SK-N-SH (cell line): ENCODE measurements at regions not wholly inside any gene's neighbourhood (a gene's known extent, or its start where the extent isn't known, plus 50 kb on each side); places are given as distances from the start of the nearest gene placed in this dataset.

ENCODE experiments used
- CTCF ChIA-PET: fragments of 300-600, 350-600 bp; formaldehyde crosslinking; extraction: SDS; loops from one replicate; lab custom pipeline; 2021; lab: Yijun Ruan, JAX
- POLR2A ChIA-PET: fragments of 350-600 bp; sonication (Branson Sonifier 250); formaldehyde crosslinking; extraction: SDS; loops from one replicate; lab custom pipeline; 2020; ENCODE audit warnings: antibody characterized with exemption, inconsistent platforms; lab: Yijun Ruan, JAX
- DNase-seq: peaks from one replicate; pipeline ENCODE4 v3.0.0; 2012
- H2AFZ ChIP-seq: fragments of 200-600 bp; sonication (generic); 2 replicates; pipeline ENCODE4 v1.8.1; 2016; ENCODE audit warnings: antibody characterized with exemption, mild to moderate bottlenecking, low read depth
- H3F3A ChIP-seq: fragments of 200-600 bp; sonication (generic); replicated peaks from 2 replicates; pipeline ENCODE3; 2016; ENCODE audit warnings: antibody characterized with exemption, mild to moderate bottlenecking; ENCODE audit not compliant: insufficient read depth
- H3K27ac ChIP-seq, 2 experiments: fragments of 200-500 bp in 1 of 2; fragments of 200-600 bp in 1 of 2; sonication (Bioruptor generic) in 1 of 2; sonication (generic), shearing (Covaris generic) in 1 of 2; 2 replicates each; pipeline versions ENCODE4 v1.5.1 to v1.6.1; 2014 to 2016; ENCODE audit warnings: low read depth in 2 of 2, inconsistent platforms in 1 of 2, low read length in 1 of 2, mild to moderate bottlenecking in 1 of 2, mixed read lengths in 1 of 2
- H3K27me3 ChIP-seq: fragments of 200-600 bp; sonication (generic), shearing (Covaris generic); 2 replicates; pipeline ENCODE4 v1.6.1; 2016; ENCODE audit warnings: mixed run types; ENCODE audit not compliant: insufficient read depth
- H3K36me3 ChIP-seq, 2 experiments: fragments of 200-500 bp in 1 of 2; fragments of 200-600 bp in 1 of 2; sonication (Bioruptor generic) in 1 of 2; sonication (generic) in 1 of 2; replicated peaks in 1 of 2; 2 replicates each; pipeline versions ENCODE3 to v1.5.1; 2014 to 2016; ENCODE audit warnings: low read length in 1 of 2, mild to moderate bottlenecking in 1 of 2; ENCODE audit not compliant: insufficient read depth in 2 of 2, control insufficient read depth in 1 of 2
- H3K4me1 ChIP-seq, 2 experiments: fragments of 200-500 bp in 1 of 2; fragments of 200-600 bp in 1 of 2; sonication (Bioruptor generic) in 1 of 2; sonication (generic), shearing (Covaris generic) in 1 of 2; 2 replicates each; pipeline versions ENCODE4 v1.5.1 to v1.6.1; 2014 to 2016; ENCODE audit warnings: low read depth in 1 of 2, low read length in 1 of 2, mixed run types in 1 of 2; ENCODE audit not compliant: insufficient read depth in 2 of 2, control insufficient read depth in 1 of 2
- H3K4me2 ChIP-seq: fragments of 200-600 bp; sonication (generic), shearing (Covaris generic); 2 replicates; pipeline ENCODE4 v1.6.1; 2017; ENCODE audit warnings: mixed run types
- H3K4me3 ChIP-seq, 2 experiments: fragments of 200-500 bp in 1 of 2; fragments of 200-600 bp in 1 of 2; sonication (Bioruptor generic) in 1 of 2; sonication (generic), shearing (Covaris generic) in 1 of 2; 2 replicates each; pipeline versions ENCODE4 v1.5.1 to v1.8.1; 2014 to 2016; ENCODE audit warnings: low read depth in 2 of 2, inconsistent platforms in 1 of 2, low read length in 1 of 2, mild to moderate bottlenecking in 1 of 2, mixed read lengths in 1 of 2, moderate library complexity in 1 of 2
- H3K79me2 ChIP-seq: fragments of 200-600 bp; sonication (generic); 2 replicates; pipeline ENCODE4 v1.8.1; 2017; ENCODE audit warnings: mild to moderate bottlenecking; ENCODE audit not compliant: insufficient read depth
- H3K9ac ChIP-seq: fragments of 200-600 bp; sonication (generic); 2 replicates; pipeline ENCODE4 v1.6.1; 2017; ENCODE audit warnings: mixed run types
- H3K9me2 ChIP-seq: fragments of 200-600 bp; sonication (generic); 2 replicates; pipeline ENCODE4 v1.6.1; 2017; ENCODE audit warnings: mixed run types
- H3K9me3 ChIP-seq: fragments of 200-600 bp; sonication (generic); 2 replicates; pipeline ENCODE4 v1.6.1; 2017; ENCODE audit warnings: mixed run types, mild to moderate bottlenecking, moderate library complexity
- H4K20me1 ChIP-seq: fragments of 200-600 bp; sonication (generic); 2 replicates; pipeline ENCODE4 v1.6.1; 2017; ENCODE audit warnings: mild to moderate bottlenecking, mixed run types; ENCODE audit not compliant: insufficient read depth
- CHD2 ChIP-seq: fragments of 150-350 bp; IDR thresholded peaks from 2 replicates; pipeline ENCODE4 v1.6.1; 2018; ENCODE audit warnings: low read length; ENCODE audit not compliant: partially characterized antibody
- CTCF ChIP-seq: fragments of 200-600 bp; sonication (generic); IDR thresholded peaks from 2 replicates; pipeline ENCODE4 v1.6.1; 2017; ENCODE audit warnings: antibody characterized with exemption, mild to moderate bottlenecking, moderate library complexity
- EP300 ChIP-seq, 2 experiments: IDR thresholded peaks; 2 replicates each; pipeline versions ENCODE4 v1.4.0 to v1.6.1; 2012; ENCODE audit warnings: borderline replicate concordance in 1 of 2, low read depth in 1 of 2, low read length in 1 of 2
- FOSL2 ChIP-seq: IDR thresholded peaks from 2 replicates; pipeline ENCODE4 v1.4.0; 2012; ENCODE audit warnings: low read depth, mild to moderate bottlenecking, moderate library complexity, borderline replicate concordance
- FOXJ3 ChIP-seq: sonication (generic); formaldehyde crosslinking; IDR thresholded peaks from 2 replicates; pipeline ENCODE4 v1.5.1; 2020; ENCODE audit warnings: mild to moderate bottlenecking, missing genetic modification reagents
- FOXM1 ChIP-seq: IDR thresholded peaks from 2 replicates; pipeline ENCODE4 v1.4.0; 2012; ENCODE audit warnings: low read depth, mild to moderate bottlenecking
- GABPA ChIP-seq: IDR thresholded peaks from 2 replicates; pipeline ENCODE4 v1.4.0; 2012; ENCODE audit warnings: low read depth, mild to moderate bottlenecking
- GATA2 ChIP-seq: sonication (generic); formaldehyde crosslinking; IDR thresholded peaks from 2 replicates; pipeline ENCODE4 v1.5.0; 2020; ENCODE audit warnings: mild to moderate bottlenecking, missing genetic modification reagents
- MAX ChIP-seq: IDR thresholded peaks from 2 replicates; pipeline ENCODE4 v1.4.0; 2012; ENCODE audit warnings: low read depth
- NRF1 ChIP-seq: IDR thresholded peaks from 2 replicates; pipeline ENCODE4 v1.6.1; 2012; ENCODE audit warnings: low read depth, mild to moderate bottlenecking, low read length
- RAD21 ChIP-seq: IDR thresholded peaks from 2 replicates; pipeline ENCODE4 v1.6.1; 2012; ENCODE audit warnings: mild to moderate bottlenecking, low read length
- RCOR1 ChIP-seq: fragments of 150-350 bp; IDR thresholded peaks from 2 replicates; pipeline ENCODE4 v1.6.1; 2017; ENCODE audit warnings: antibody characterized with exemption, low read length
- REST ChIP-seq: IDR thresholded peaks from 2 replicates; pipeline ENCODE4 v1.6.1; 2012; ENCODE audit warnings: mild to moderate bottlenecking, low read depth, low read length, moderate library complexity
- RXRA ChIP-seq: IDR thresholded peaks from 2 replicates; pipeline ENCODE4 v1.4.0; 2012; ENCODE audit warnings: low read depth, mild to moderate bottlenecking, borderline replicate concordance
- SIN3A ChIP-seq: IDR thresholded peaks from 2 replicates; pipeline ENCODE4 v1.6.1; 2012; ENCODE audit warnings: low read depth, mild to moderate bottlenecking, low read length, moderate library complexity, borderline replicate concordance
- TAF1 ChIP-seq: IDR thresholded peaks from 2 replicates; pipeline ENCODE4 v1.6.1; 2012; ENCODE audit warnings: low read depth, mild to moderate bottlenecking, low read length, moderate library complexity, borderline replicate concordance
- TCF12 ChIP-seq: IDR thresholded peaks from 2 replicates; pipeline ENCODE4 v1.4.0; 2012
- ZBTB33 ChIP-seq: IDR thresholded peaks from 2 replicates; pipeline ENCODE4 v1.4.0; 2012; ENCODE audit warnings: low read depth, borderline replicate concordance
- WGBS: methylation state at CpG from one replicate; pipeline ENCODE4 v1.1.6; 2017; ENCODE audit warnings: low lambda C conversion rate; 5-methylcytosine and 5-hydroxymethylcytosine counted together

- peaks cover 11% of the 10 kb centered on the region for H3F3A ChIP-seq
- ChIA-PET POLR2A (no interaction called here), CTCF (no interaction called here)
- no peak overlapping the region for H3K9ac ChIP-seq
- TF ChIP-seq TCF12: no peak
- no peak for TF ChIP-seq FOXM1
- TF ChIP-seq RCOR1: no peak
- H4K20me1 ChIP-seq: no peaks in the 10 kb centered on the region
- no peaks in the 10 kb centered on the region for H3K79me2 ChIP-seq
- H3K9me2 ChIP-seq: no peaks in the 10 kb centered on the region
- H3K4me2 ChIP-seq: no peak overlapping the region
- 94% methylated on average over 1 of the region's 1 CpG for WGBS
- H3K9me3 ChIP-seq: no peaks in the 10 kb centered on the region
- peaks cover 2 to 12% of the 10 kb centered on the region in 2 experiments; a peak in 3 of 4 replicates for H3K4me1 ChIP-seq
- H3K27ac ChIP-seq: no peak overlapping the region
- H2AFZ ChIP-seq: no peak overlapping the region
- no peaks in the 10 kb centered on the region for H3K27me3 ChIP-seq
- H3K36me3 ChIP-seq: no peaks in the 10 kb centered on the region
- no peak for DNase-seq
- no peak overlapping the region for H3K4me3 ChIP-seq
Measured at GRCh38 chr15:87355946-87356345, 900.6 kb downstream of the NTRK3 start.

- H3K79me2 ChIP-seq: no peaks in the 10 kb centered on the region
- H3K4me1 ChIP-seq: peaks cover 2 to 12% of the 10 kb centered on the region in 2 experiments; a peak in 3 of 4 replicates
- H4K20me1 ChIP-seq: no peaks in the 10 kb centered on the region
- no peaks in the 10 kb centered on the region for H3K9me3 ChIP-seq
- peaks cover 11% of the 10 kb centered on the region for H3F3A ChIP-seq
- ChIA-PET POLR2A (no interaction called here), CTCF (interaction anchor here (1.1 to 1.2 kb wide), 2 partner anchors 664 to 1095 kb away, joined by 3 read pairs; no protein-coding TSS in a partner anchor)
- H3K36me3 ChIP-seq: no peaks in the 10 kb centered on the region
- H3K27me3 ChIP-seq: no peaks in the 10 kb centered on the region
- no peak overlapping the region for H3K4me3 ChIP-seq
- peak overlapping the region; percentile 42 for H3K4me2 ChIP-seq
- no peak overlapping the region for H3K9ac ChIP-seq
- H3K9me2 ChIP-seq: no peaks in the 10 kb centered on the region
- WGBS: 21% methylated on average over 3 of the region's 3 CpGs
- no peak for DNase-seq
- peak overlapping the region in 1 of 2 experiments; percentile 68; a peak in 2 of 4 replicates for H3K27ac ChIP-seq
- H2AFZ ChIP-seq: no peak overlapping the region
- TF ChIP-seq RAD21 (no peak), FOXJ3 (CRISPR knock-in tag) (no peak), RXRA (0 out of 2 replicates have a peak, but pooled peaks have one; percentile 13), NRF1 (no peak), GABPA (no peak), CTCF (no peak), MAX (no peak), TCF12 (peak; percentile 49; the same call in 1 of the 2 replicates), REST (no peak), RCOR1 (no peak), GATA2 (no peak), TAF1 (no peak), EP300 (IDR thresholded peaks at IDR 0.05; ENCODE audit: borderline replicate concordance in 1 of 2, low read depth in 1 of 2, low read length in 1 of 2) (peak in 1 of 2 experiments; percentile 22; a peak in 1 of 4 replicates), CHD2 (no peak), SIN3A (no peak), ZBTB33 (no peak), FOSL2 (peak; percentile 42; the same call in 1 of the 2 replicates)
Measured at GRCh38 chr15:87354661-87355410, 901.7 kb downstream of the NTRK3 start.
